ENCODE measurements at regions not wholly inside any gene's neighbourhood (a gene's known extent, or its start where the extent isn't known, plus 50 kb on each side); places are given as distances from the start of the nearest gene placed in this dataset.

GRCh38 chr2:193373120-193373519, 1178.4 kb upstream of the TMEFF2 start:
- H3K4me2 ChIP-seq = no peak overlapping the region
- H3K9me2 ChIP-seq = no peaks in the 10 kb centered on the region; the same call in 1 of the 2 replicates
- H4K20me1 ChIP-seq (ENCODE audit: insufficient read depth) = no peaks in the 10 kb centered on the region
- no peak for DNase-seq
- H3K79me2 ChIP-seq (ENCODE audit: insufficient read depth) = no peaks in the 10 kb centered on the region; the same call in 1 of the 2 replicates
- CTCF ChIA-PET = no interaction called here
- H3K9ac ChIP-seq = no peak overlapping the region
- H3K36me3 ChIP-seq (replicated peaks in 1 of 2; ENCODE audit: control insufficient read depth in 1 of 2, insufficient read depth in 2 of 2, low read length in 1 of 2) = no peaks in the 10 kb centered on the region
- H3F3A ChIP-seq (replicated peaks; ENCODE audit: insufficient read depth) = no peaks in the 10 kb centered on the region
- no peaks in the 10 kb centered on the region for H3K4me1 ChIP-seq (ENCODE audit: control insufficient read depth in 1 of 2, insufficient read depth in 2 of 2, low read depth in 1 of 2, low read length in 1 of 2)
- POLR2A ChIA-PET = no interaction called here
- 0 out of 2 replicates have a peak, but pooled peaks cover 3% of the 10 kb centered on the region for H3K9me3 ChIP-seq
- 36% methylated on average over 3 of the region's 3 CpGs for WGBS (ENCODE audit: low lambda C conversion rate)
- no peak overlapping the region for H3K4me3 ChIP-seq (ENCODE audit: low read depth in 2 of 2, low read length in 1 of 2)
- H2AFZ ChIP-seq (ENCODE audit: low read depth) = no peak overlapping the region
- H3K27me3 ChIP-seq (ENCODE audit: insufficient read depth) = no peaks in the 10 kb centered on the region
- TF ChIP-seq MXI1 (IDR thresholded peaks at IDR 0.05; ENCODE audit: low read depth, low read length) (no peak), GATA2 (CRISPR knock-in tag; IDR thresholded peaks at IDR 0.05) (peak; percentile 59)
- H3K27ac ChIP-seq (ENCODE audit: low read depth in 2 of 2, low read length in 1 of 2) = no peak overlapping the region

GRCh38 chr2:193371200-193371599, 1176.5 kb upstream of the TMEFF2 start:
- no peaks in the 10 kb centered on the region for H4K20me1 ChIP-seq (ENCODE audit: insufficient read depth)
- H3K79me2 ChIP-seq (ENCODE audit: insufficient read depth) = no peaks in the 10 kb centered on the region; the same call in 1 of the 2 replicates
- no peak overlapping the region for H3K9ac ChIP-seq
- H2AFZ ChIP-seq (ENCODE audit: low read depth) = no peak overlapping the region
- H3K4me3 ChIP-seq (ENCODE audit: low read depth in 2 of 2, low read length in 1 of 2) = no peak overlapping the region
- no peaks in the 10 kb centered on the region for H3K4me1 ChIP-seq (ENCODE audit: control insufficient read depth in 1 of 2, insufficient read depth in 2 of 2, low read depth in 1 of 2, low read length in 1 of 2)
- H3K36me3 ChIP-seq (replicated peaks in 1 of 2; ENCODE audit: control insufficient read depth in 1 of 2, insufficient read depth in 2 of 2, low read length in 1 of 2) = no peaks in the 10 kb centered on the region
- no peaks in the 10 kb centered on the region for H3K27me3 ChIP-seq (ENCODE audit: insufficient read depth)
- no peak overlapping the region for H3K4me2 ChIP-seq
- 0 out of 2 replicates have a peak, but pooled peaks cover 3% of the 10 kb centered on the region for H3K9me3 ChIP-seq
- TF ChIP-seq, protein P1, sequence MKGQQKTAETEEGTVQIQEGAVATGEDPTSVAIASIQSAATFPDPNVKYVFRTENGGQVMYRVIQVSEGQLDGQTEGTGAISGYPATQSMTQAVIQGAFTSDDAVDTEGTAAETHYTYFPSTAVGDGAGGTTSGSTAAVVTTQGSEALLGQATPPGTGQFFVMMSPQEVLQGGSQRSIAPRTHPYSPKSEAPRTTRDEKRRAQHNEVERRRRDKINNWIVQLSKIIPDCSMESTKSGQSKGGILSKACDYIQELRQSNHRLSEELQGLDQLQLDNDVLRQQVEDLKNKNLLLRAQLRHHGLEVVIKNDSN (IDR thresholded peaks at IDR 0.05; ENCODE audit: borderline replicate concordance, low read depth) = no peak
- TF ChIP-seq MAX (IDR thresholded peaks at IDR 0.05; ENCODE audit: low read depth) (no peak), GATA2 (CRISPR knock-in tag; IDR thresholded peaks at IDR 0.05) (no peak), EP300 (IDR thresholded peaks at IDR 0.05; ENCODE audit: borderline replicate concordance in 1 of 2, low read depth in 1 of 2, low read length in 1 of 2) (no peak), RCOR1 (IDR thresholded peaks at IDR 0.05; ENCODE audit: low read length) (no peak)
- no peaks in the 10 kb centered on the region for H3F3A ChIP-seq (replicated peaks; ENCODE audit: insufficient read depth)
- WGBS (ENCODE audit: low lambda C conversion rate) = 77% methylated on average over 3 of the region's 7 CpGs
- H3K9me2 ChIP-seq = no peaks in the 10 kb centered on the region; the same call in 1 of the 2 replicates
- POLR2A ChIA-PET = no interaction called here
- DNase-seq = no peak
- CTCF ChIA-PET = no interaction called here
- H3K27ac ChIP-seq (ENCODE audit: low read depth in 2 of 2, low read length in 1 of 2) = no peak overlapping the region

DNA sequence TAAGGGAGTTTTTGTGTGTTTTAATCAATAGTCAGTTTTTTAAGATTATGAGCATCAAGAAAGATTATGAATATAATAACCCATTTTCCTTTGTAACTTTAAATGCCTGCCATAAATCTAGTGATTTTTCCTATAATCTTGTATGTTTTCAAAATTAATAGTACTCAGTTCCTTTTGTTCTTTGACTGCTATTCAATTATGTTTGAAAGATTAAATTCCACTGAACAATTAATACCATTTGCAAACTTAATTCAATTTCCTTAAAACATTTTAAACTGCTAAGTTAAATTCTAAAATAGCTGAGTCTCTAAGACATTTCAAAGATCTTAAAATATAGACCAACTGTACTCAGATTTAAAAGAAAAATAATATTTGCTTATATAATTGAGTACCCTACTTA, 1173.9 kb upstream of the TMEFF2 start:
- Histone ChIP-seq H3K9me2 (no peaks in the 10 kb centered on the region; the same call in 1 of the 2 replicates), H4K20me1 (ENCODE audit: insufficient read depth) (no peaks in the 10 kb centered on the region), H3K36me3 (replicated peaks in 1 of 2; ENCODE audit: control insufficient read depth in 1 of 2, insufficient read depth in 2 of 2, low read length in 1 of 2) (no peaks in the 10 kb centered on the region), H3K4me3 (ENCODE audit: low read depth in 2 of 2, low read length in 1 of 2) (no peak overlapping the region), H3K9me3 (0 out of 2 replicates have a peak, but pooled peaks cover 3% of the 10 kb centered on the region), H3K4me2 (no peak overlapping the region), H3K79me2 (ENCODE audit: insufficient read depth) (no peaks in the 10 kb centered on the region), H3K27ac (ENCODE audit: low read depth in 2 of 2, low read length in 1 of 2) (no peak overlapping the region), H3K9ac (no peak overlapping the region), H3K27me3 (ENCODE audit: insufficient read depth) (no peaks in the 10 kb centered on the region), H3K4me1 (ENCODE audit: control insufficient read depth in 1 of 2, insufficient read depth in 2 of 2, low read depth in 1 of 2, low read length in 1 of 2) (no peaks in the 10 kb centered on the region), H2AFZ (ENCODE audit: low read depth) (no peak overlapping the region), H3F3A (replicated peaks; ENCODE audit: insufficient read depth) (no peaks in the 10 kb centered on the region)
- ChIA-PET POLR2A (no interaction called here), CTCF (no interaction called here)
- no peak for TF ChIP-seq RFX5 (IDR thresholded peaks at IDR 0.05; ENCODE audit: low read length)
- no peak for TF ChIP-seq SMC3 (IDR thresholded peaks at IDR 0.05; ENCODE audit: low read depth, low read length)
- TF ChIP-seq, protein P2, sequence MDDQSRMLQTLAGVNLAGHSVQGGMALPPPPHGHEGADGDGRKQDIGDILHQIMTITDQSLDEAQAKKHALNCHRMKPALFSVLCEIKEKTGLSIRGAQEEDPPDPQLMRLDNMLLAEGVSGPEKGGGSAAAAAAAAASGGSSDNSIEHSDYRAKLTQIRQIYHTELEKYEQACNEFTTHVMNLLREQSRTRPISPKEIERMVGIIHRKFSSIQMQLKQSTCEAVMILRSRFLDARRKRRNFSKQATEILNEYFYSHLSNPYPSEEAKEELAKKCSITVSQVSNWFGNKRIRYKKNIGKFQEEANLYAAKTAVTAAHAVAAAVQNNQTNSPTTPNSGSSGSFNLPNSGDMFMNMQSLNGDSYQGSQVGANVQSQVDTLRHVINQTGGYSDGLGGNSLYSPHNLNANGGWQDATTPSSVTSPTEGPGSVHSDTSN (IDR thresholded peaks at IDR 0.05) = no peak
- TF ChIP-seq, protein P3, sequence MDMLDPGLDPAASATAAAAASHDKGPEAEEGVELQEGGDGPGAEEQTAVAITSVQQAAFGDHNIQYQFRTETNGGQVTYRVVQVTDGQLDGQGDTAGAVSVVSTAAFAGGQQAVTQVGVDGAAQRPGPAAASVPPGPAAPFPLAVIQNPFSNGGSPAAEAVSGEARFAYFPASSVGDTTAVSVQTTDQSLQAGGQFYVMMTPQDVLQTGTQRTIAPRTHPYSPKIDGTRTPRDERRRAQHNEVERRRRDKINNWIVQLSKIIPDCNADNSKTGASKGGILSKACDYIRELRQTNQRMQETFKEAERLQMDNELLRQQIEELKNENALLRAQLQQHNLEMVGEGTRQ (IDR thresholded peaks at IDR 0.05; ENCODE audit: borderline replicate concordance, low read depth, low read length) = no peak
- no peak for TF ChIP-seq NRF1 (IDR thresholded peaks at IDR 0.05; ENCODE audit: low read depth, low read length)
- no peak for TF ChIP-seq YY1 (IDR thresholded peaks at IDR 0.05; ENCODE audit: low read depth)
- no peak for TF ChIP-seq GABPA (IDR thresholded peaks at IDR 0.05; ENCODE audit: low read depth)
- no peak for TF ChIP-seq EP300 (IDR thresholded peaks at IDR 0.05; ENCODE audit: borderline replicate concordance in 1 of 2, low read depth in 1 of 2, low read length in 1 of 2)
- TF ChIP-seq ZBTB33 (IDR thresholded peaks at IDR 0.05; ENCODE audit: borderline replicate concordance, low read depth) = no peak
- no peak for DNase-seq
